A549 (cell line): ENCODE measurements at regions not wholly inside any gene's neighbourhood (a gene's known extent, or its start where the extent isn't known, plus 50 kb on each side); places are given as distances from the start of the nearest gene placed in this dataset.

Experiments
- ATAC-seq, 2 experiments: fragments of 200-7000 bp in 1 of 2; fragments of >200 bp in 1 of 2; cut with Nextera tagmentation in 1 of 2; cut with Tn5 transposase in 1 of 2; 3 replicates each; pipeline versions ENCODE4 v1.8.0 to v1.9.1; 2018 to 2020; ENCODE audit warnings: mild to moderate bottlenecking in 1 of 2, moderate library complexity in 1 of 2
- CTCF ChIA-PET: fragments of 300-600 bp; sonication (Branson Sonifier 250); formaldehyde crosslinking; extraction: SDS; loops from one replicate; lab custom pipeline; 2021; ENCODE audit warnings: antibody characterized with exemption, inconsistent platforms; lab: Yijun Ruan, JAX
- POLR2A ChIA-PET: fragments of 350-600 bp; formaldehyde crosslinking; extraction: SDS; loops from one replicate; lab custom pipeline; 2021; ENCODE audit warnings: antibody characterized with exemption, inconsistent platforms; lab: Yijun Ruan, JAX
- DNase-seq, 2 experiments: peaks; one replicate each; pipeline versions ENCODE4 v3.0.0 to v3.0.0-alpha.2; 2011 to 2016; ENCODE audit warnings: low read depth in 1 of 2, low spot score in 1 of 2
- FAIRE-seq: peaks from 2 replicates; lab custom pipeline; 2011; peaks lifted over from hg19 to GRCh38; lab: Jason Lieb, UNC
- H3K27ac ChIP-seq, 2 experiments: fragments of >200 bp; sonication (Bioruptor Twin); formaldehyde crosslinking; 3 replicates each; pipeline ENCODE4 v1.5.1; 2016 to 2017
- H3K4me1 ChIP-seq: fragments of >200 bp; sonication (Bioruptor Twin); formaldehyde crosslinking; 3 replicates; pipeline ENCODE4 v1.6.1; 2016
- H3K4me2 ChIP-seq: fragments of >200 bp; sonication (Bioruptor Twin); formaldehyde crosslinking; 3 replicates; pipeline ENCODE4 v1.6.1; 2016
- H3K4me3 ChIP-seq: fragments of >200 bp; sonication (Bioruptor Twin); formaldehyde crosslinking; 3 replicates; pipeline ENCODE4 v1.5.1; 2016
- H3K9me3 ChIP-seq: fragments of >200 bp; sonication (Bioruptor Twin); formaldehyde crosslinking; 3 replicates; pipeline ENCODE4 v1.6.1; 2016
- BCL3 ChIP-seq: fragments of >200 bp; sonication (Bioruptor Twin); formaldehyde crosslinking; IDR thresholded peaks from 3 replicates; pipeline ENCODE4 v1.6.1; 2016
- CBX8 ChIP-seq: fragments of 200-600 bp; sonication (generic); IDR thresholded peaks from 2 replicates; pipeline ENCODE4 v1.6.1; 2016
- CEBPB ChIP-seq, 2 experiments: fragments of >200 bp in 1 of 2; sonication (Bioruptor Twin) in 1 of 2; formaldehyde crosslinking in 1 of 2; IDR thresholded peaks; 2 replicates each; pipeline ENCODE4 v1.6.1; 2012 to 2016
- E2F6 ChIP-seq: IDR thresholded peaks from 2 replicates; pipeline ENCODE4 v1.6.1; 2012; ENCODE audit warnings: low read depth, borderline replicate concordance
- EHF ChIP-seq: fragments of 250-450 bp; sonication (Bioruptor Pico); IDR thresholded peaks from 2 replicates; pipeline ENCODE4 v1.5.0; 2020; ENCODE audit warnings: mild to moderate bottlenecking
- ESRRA ChIP-seq: fragments of 150-350 bp; IDR thresholded peaks from 2 replicates; pipeline ENCODE4 v1.6.1; 2014; ENCODE audit warnings: mild to moderate bottlenecking, low read length, borderline replicate concordance
- FOXS1 ChIP-seq: fragments of 250-450 bp; sonication (Bioruptor Pico); IDR thresholded peaks from 2 replicates; pipeline ENCODE4 v1.5.0; 2020; ENCODE audit warnings: mild to moderate bottlenecking, moderate library complexity
- GATA3 ChIP-seq: IDR thresholded peaks from 2 replicates; pipeline ENCODE4 v1.6.1; 2012; ENCODE audit warnings: borderline replicate concordance
- HDAC2 ChIP-seq: fragments of 200-600 bp; sonication (generic); IDR thresholded peaks from 2 replicates; pipeline ENCODE4 v1.6.1; 2016
- HOXA7 ChIP-seq: fragments of 250-450 bp; sonication (Bioruptor Pico); IDR thresholded peaks from 2 replicates; pipeline ENCODE4 v1.5.0; 2020; ENCODE audit warnings: mild to moderate bottlenecking, moderate library complexity
- HOXB13 ChIP-seq: fragments of 250-450 bp; sonication (Bioruptor Pico); IDR thresholded peaks from 2 replicates; pipeline ENCODE4 v1.5.0; 2020; ENCODE audit warnings: low read depth, mild to moderate bottlenecking, moderate library complexity
- HOXB5 ChIP-seq: fragments of 250-450 bp; sonication (Bioruptor Pico); IDR thresholded peaks from 2 replicates; pipeline ENCODE4 v1.5.0; 2020; ENCODE audit warnings: mild to moderate bottlenecking, moderate library complexity
- KDM5A ChIP-seq: fragments of 200-600 bp; sonication (generic); IDR thresholded peaks from 2 replicates; pipeline ENCODE4 v1.6.1; 2016; ENCODE audit warnings: antibody characterized with exemption, mild to moderate bottlenecking
- MAFK ChIP-seq: fragments of 450-650 bp; IDR thresholded peaks from 2 replicates; pipeline ENCODE4 v1.6.1; 2014; ENCODE audit not compliant: partially characterized antibody
- MAZ ChIP-seq: fragments of 150-350 bp; IDR thresholded peaks from 2 replicates; pipeline ENCODE4 v1.6.1; 2014; ENCODE audit warnings: antibody characterized with exemption, low read depth, low read length, borderline replicate concordance
- PHF8 ChIP-seq: fragments of 200-600 bp; sonication (generic); IDR thresholded peaks from 2 replicates; pipeline ENCODE4 v1.6.1; 2016; ENCODE audit warnings: low read depth, mild to moderate bottlenecking, antibody characterized with exemption, moderate library complexity, borderline replicate concordance
- POLR2A ChIP-seq: IDR thresholded peaks from 2 replicates; pipeline ENCODE4 v1.6.1; 2012; ENCODE audit warnings: mild to moderate bottlenecking, low read length
- RAD21 ChIP-seq, 2 experiments: fragments of >200 bp in 1 of 2; sonication (Bioruptor Twin) in 1 of 2; formaldehyde crosslinking in 1 of 2; IDR thresholded peaks in 1 of 2; conservative IDR thresholded peaks in 1 of 2; 2 replicates in 1 of 2; 3 replicates in 1 of 2; pipeline ENCODE4 v1.6.1; 2012 to 2018; ENCODE audit warnings: inconsistent platforms in 1 of 2
- SMC3 ChIP-seq: fragments of >200 bp; sonication (Bioruptor Twin); formaldehyde crosslinking; IDR thresholded peaks from 3 replicates; pipeline ENCODE4 v1.6.1; 2018; ENCODE audit warnings: inconsistent platforms
- TP53 ChIP-seq: fragments of 250-450 bp; sonication (Bioruptor Pico); IDR thresholded peaks from 2 replicates; pipeline ENCODE4 v1.5.0; 2021; ENCODE audit warnings: mild to moderate bottlenecking, moderate library complexity
- ZFP36 ChIP-seq: fragments of 450-650 bp; IDR thresholded peaks from 2 replicates; pipeline ENCODE4 v1.6.1; 2014; ENCODE audit warnings: borderline replicate concordance; ENCODE audit not compliant: partially characterized antibody
- WGBS: methylation state at CpG from one replicate; pipeline ENCODE4 v1.1.6; 2017; ENCODE audit errors: missing lambda C conversion rate; 5-methylcytosine and 5-hydroxymethylcytosine counted together
- TF ChIP-seq, protein P1 (sequence below): fragments of 200-600 bp; sonication (generic); IDR thresholded peaks from 2 replicates; pipeline ENCODE4 v1.6.1; 2016; ENCODE audit warnings: antibody characterized with exemption, mild to moderate bottlenecking, moderate library complexity
- TF ChIP-seq, protein P2 (sequence below): fragments of 250-450 bp; sonication (Bioruptor Pico); IDR thresholded peaks from 2 replicates; pipeline ENCODE4 v1.5.0; 2020; ENCODE audit warnings: low read depth, mild to moderate bottlenecking, moderate library complexity

DNA sequence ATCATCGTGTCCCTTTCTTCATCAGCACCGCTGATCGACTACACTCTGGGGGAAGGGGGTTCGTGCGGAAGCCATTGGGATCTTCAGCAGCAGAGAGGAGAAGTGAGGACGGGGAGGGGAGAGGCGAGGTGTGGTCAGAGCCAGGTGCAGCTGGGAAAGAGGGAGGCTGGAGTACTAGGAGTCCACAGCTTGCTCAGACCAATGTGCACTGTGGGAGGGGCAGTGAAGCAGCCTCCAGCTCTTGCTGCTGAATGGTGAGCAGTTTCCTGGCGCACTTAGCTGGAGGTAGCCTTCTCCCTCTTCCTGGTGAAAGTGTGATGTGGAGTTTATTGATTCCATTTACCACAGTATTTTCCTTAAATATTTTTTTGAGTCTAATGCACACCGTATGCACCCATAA, 99.0 kb upstream of the NECTIN1 start:
- Histone ChIP-seq H3K9me3 (no peaks in the 10 kb centered on the region; the same call in 2 of the 3 replicates), H3K4me3 (no peak overlapping the region), H3K4me2 (no peak overlapping the region), H3K27ac (no peak overlapping the region), H3K4me1 (no peaks in the 10 kb centered on the region)
- TF ChIP-seq EHF (CRISPR knock-in tag): no peak
- no peak for TF ChIP-seq MAZ
- TF ChIP-seq CEBPB (IDR thresholded peaks at IDR 0.05): no peak
- no peak for TF ChIP-seq FOXS1
- TF ChIP-seq, protein P1, sequence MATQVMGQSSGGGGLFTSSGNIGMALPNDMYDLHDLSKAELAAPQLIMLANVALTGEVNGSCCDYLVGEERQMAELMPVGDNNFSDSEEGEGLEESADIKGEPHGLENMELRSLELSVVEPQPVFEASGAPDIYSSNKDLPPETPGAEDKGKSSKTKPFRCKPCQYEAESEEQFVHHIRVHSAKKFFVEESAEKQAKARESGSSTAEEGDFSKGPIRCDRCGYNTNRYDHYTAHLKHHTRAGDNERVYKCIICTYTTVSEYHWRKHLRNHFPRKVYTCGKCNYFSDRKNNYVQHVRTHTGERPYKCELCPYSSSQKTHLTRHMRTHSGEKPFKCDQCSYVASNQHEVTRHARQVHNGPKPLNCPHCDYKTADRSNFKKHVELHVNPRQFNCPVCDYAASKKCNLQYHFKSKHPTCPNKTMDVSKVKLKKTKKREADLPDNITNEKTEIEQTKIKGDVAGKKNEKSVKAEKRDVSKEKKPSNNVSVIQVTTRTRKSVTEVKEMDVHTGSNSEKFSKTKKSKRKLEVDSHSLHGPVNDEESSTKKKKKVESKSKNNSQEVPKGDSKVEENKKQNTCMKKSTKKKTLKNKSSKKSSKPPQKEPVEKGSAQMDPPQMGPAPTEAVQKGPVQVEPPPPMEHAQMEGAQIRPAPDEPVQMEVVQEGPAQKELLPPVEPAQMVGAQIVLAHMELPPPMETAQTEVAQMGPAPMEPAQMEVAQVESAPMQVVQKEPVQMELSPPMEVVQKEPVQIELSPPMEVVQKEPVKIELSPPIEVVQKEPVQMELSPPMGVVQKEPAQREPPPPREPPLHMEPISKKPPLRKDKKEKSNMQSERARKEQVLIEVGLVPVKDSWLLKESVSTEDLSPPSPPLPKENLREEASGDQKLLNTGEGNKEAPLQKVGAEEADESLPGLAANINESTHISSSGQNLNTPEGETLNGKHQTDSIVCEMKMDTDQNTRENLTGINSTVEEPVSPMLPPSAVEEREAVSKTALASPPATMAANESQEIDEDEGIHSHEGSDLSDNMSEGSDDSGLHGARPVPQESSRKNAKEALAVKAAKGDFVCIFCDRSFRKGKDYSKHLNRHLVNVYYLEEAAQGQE: no peak
- no peak for TF ChIP-seq GATA3
- TF ChIP-seq HDAC2: no peak
- no peak for TF ChIP-seq POLR2A
- no peak for TF ChIP-seq HOXA7 (CRISPR knock-in tag)
- no peak for TF ChIP-seq CBX8
- no peak for TF ChIP-seq ZFP36
- TF ChIP-seq HOXB5 (CRISPR knock-in tag): no peak
- TF ChIP-seq RAD21 (conservative IDR thresholded peaks at IDR 0.05 in 1 of 2, IDR thresholded peaks at IDR 0.05 in 1 of 2): no peak
- TF ChIP-seq, protein P2, sequence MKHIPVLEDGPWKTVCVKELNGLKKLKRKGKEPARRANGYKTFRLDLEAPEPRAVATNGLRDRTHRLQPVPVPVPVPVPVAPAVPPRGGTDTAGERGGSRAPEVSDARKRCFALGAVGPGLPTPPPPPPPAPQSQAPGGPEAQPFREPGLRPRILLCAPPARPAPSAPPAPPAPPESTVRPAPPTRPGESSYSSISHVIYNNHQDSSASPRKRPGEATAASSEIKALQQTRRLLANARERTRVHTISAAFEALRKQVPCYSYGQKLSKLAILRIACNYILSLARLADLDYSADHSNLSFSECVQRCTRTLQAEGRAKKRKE (CRISPR knock-in tag): no peak
- TF ChIP-seq TP53 (CRISPR knock-in tag): no peak
- CTCF ChIA-PET: interaction anchor here (0.9 kb wide), 1 partner anchor 46 kb away, joined by 3 read pairs; no protein-coding TSS in a partner anchor
- ATAC-seq: no peak
- no peak for FAIRE-seq
- 38% methylated on average over 9 of the region's 9 CpGs for WGBS
- DNase-seq: no peak
- POLR2A ChIA-PET: no interaction called here

DNA sequence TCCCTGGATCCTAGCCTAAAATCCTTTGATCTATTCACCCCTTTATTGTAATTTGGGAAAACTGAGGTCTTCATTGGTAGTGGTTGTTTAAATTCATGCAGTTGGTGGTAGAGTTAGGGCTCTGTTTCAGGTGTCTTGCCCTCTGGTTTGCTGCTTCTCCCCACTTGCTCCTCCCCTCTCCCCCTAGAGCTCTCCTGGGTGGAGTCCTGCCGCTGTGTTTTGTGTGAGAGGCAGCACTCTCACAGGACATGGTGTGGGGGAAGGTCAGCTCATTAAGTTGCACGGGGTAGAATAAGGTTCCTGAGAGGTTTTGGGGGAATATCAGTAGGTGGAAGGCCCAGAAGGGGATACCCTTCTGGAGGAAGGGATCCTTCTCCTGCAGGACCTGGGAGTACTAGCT, 98.1 kb upstream of the NECTIN1 start:
- DNase-seq: no peak
- FAIRE-seq: no peak
- ChIA-PET POLR2A (no interaction called here), CTCF (interaction anchor here (0.9 kb wide), 1 partner anchor 45 kb away, joined by 3 read pairs; no protein-coding TSS in a partner anchor)
- TF ChIP-seq HOXB13 (CRISPR knock-in tag): no peak
- TF ChIP-seq CEBPB (IDR thresholded peaks at IDR 0.05): no peak
- TF ChIP-seq GATA3: no peak
- TF ChIP-seq HDAC2: no peak
- TF ChIP-seq EHF (CRISPR knock-in tag): no peak
- no peak for TF ChIP-seq SMC3
- no peak for TF ChIP-seq MAFK
- no peak for TF ChIP-seq ZFP36
- TF ChIP-seq E2F6: no peak
- TF ChIP-seq BCL3: no peak
- no peak for TF ChIP-seq KDM5A
- TF ChIP-seq, protein P1: no peak
- TF ChIP-seq PHF8: no peak
- TF ChIP-seq ESRRA: no peak
- H3K9me3 ChIP-seq: no peaks in the 10 kb centered on the region; the same call in 2 of the 3 replicates
- H3K4me1 ChIP-seq: no peaks in the 10 kb centered on the region
- 0% methylated on average over 2 of the region's 2 CpGs for WGBS
- H3K4me2 ChIP-seq: no peak overlapping the region
- ATAC-seq: no peak
- no peak overlapping the region for H3K27ac ChIP-seq
- H3K4me3 ChIP-seq: no peak overlapping the region
